ENCODE measurements at regions not wholly inside any gene's neighbourhood (a gene's known extent, or its start where the extent isn't known, plus 50 kb on each side); places are given as distances from the start of the nearest gene placed in this dataset.

DNA sequence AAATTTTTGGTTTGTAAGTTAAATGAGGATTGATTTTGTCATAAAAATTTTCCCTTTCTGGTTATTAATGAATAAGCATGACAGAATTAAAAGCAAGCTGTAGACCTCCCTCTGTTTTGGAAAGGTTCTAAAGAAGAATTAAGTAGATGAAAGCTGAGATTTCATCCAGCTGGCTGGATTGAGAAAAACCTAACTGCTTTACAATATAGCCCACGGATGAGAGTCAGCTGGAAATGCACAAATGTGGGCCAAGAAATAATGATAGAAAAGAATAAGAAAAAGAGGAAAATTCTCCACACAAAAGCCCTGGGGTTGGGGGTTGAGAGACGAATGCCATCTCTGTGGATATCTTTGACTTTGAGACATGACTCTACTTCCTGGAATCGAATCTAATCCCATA is 631.6 kb downstream of the HDGFL1 start:
- TF ChIP-seq, protein P1, sequence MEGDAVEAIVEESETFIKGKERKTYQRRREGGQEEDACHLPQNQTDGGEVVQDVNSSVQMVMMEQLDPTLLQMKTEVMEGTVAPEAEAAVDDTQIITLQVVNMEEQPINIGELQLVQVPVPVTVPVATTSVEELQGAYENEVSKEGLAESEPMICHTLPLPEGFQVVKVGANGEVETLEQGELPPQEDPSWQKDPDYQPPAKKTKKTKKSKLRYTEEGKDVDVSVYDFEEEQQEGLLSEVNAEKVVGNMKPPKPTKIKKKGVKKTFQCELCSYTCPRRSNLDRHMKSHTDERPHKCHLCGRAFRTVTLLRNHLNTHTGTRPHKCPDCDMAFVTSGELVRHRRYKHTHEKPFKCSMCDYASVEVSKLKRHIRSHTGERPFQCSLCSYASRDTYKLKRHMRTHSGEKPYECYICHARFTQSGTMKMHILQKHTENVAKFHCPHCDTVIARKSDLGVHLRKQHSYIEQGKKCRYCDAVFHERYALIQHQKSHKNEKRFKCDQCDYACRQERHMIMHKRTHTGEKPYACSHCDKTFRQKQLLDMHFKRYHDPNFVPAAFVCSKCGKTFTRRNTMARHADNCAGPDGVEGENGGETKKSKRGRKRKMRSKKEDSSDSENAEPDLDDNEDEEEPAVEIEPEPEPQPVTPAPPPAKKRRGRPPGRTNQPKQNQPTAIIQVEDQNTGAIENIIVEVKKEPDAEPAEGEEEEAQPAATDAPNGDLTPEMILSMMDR (IDR thresholded peaks at IDR 0.05), result no peak
- TF ChIP-seq POLR2A (IDR thresholded peaks at IDR 0.05), result no peak
- no peaks in the 10 kb centered on the region for H3K36me3 ChIP-seq (replicated peaks in 1 of 2; ENCODE audit: insufficient read depth in 1 of 2, low read depth in 2 of 2)
- DNase-seq, result no peak
- 55 to 56% methylated on average over 3 of the region's 3 CpGs for WGBS, 2 donors
- H3K9me3 ChIP-seq, result no peaks in the 10 kb centered on the region
- H3K4me3 ChIP-seq, result no peak overlapping the region
- H3K27ac ChIP-seq, result no peak overlapping the region
- no peaks in the 10 kb centered on the region for H3K27me3 ChIP-seq
- ATAC-seq, result no peak
- no peaks in the 10 kb centered on the region for H3K4me1 ChIP-seq
- intact Hi-C loops (cut with DNase I), result no loop called here

DNA sequence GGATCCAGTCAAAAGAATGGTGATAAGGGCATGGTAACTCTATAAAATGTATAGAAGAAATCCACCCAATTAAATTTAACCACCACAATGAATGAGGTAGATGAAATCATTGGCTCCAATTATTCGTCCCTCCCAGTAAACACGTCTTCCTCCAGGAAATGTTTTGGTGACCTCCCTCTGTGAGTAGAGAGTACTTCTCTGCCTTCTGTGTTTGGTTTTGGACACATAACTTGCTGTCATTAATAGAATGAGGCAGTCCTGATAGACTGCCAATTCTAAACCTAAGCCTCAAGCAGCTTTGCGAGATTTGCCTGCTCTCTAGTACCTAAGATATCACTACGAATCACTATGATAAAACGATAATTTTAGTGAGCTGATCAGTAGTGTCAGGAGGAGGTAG is 632.8 kb downstream of the HDGFL1 start:
- Histone ChIP-seq H3K9me3 (no peaks in the 10 kb centered on the region), H3K4me1 (no peaks in the 10 kb centered on the region), H3K27me3 (no peaks in the 10 kb centered on the region), H3K27ac (no peak overlapping the region), H3K4me3 (no peak overlapping the region), H3K36me3 (replicated peaks in 1 of 2; ENCODE audit: insufficient read depth in 1 of 2, low read depth in 2 of 2) (no peaks in the 10 kb centered on the region)
- 47 to 61% methylated on average over 5 of the region's 5 CpGs for WGBS, 2 donors
- no peak for DNase-seq
- TF ChIP-seq POLR2A (IDR thresholded peaks at IDR 0.05), result no peak
- TF ChIP-seq, protein P1 (IDR thresholded peaks at IDR 0.05), result no peak
- intact Hi-C loops (cut with DNase I), result no loop called here
- no peak for ATAC-seq

DNA sequence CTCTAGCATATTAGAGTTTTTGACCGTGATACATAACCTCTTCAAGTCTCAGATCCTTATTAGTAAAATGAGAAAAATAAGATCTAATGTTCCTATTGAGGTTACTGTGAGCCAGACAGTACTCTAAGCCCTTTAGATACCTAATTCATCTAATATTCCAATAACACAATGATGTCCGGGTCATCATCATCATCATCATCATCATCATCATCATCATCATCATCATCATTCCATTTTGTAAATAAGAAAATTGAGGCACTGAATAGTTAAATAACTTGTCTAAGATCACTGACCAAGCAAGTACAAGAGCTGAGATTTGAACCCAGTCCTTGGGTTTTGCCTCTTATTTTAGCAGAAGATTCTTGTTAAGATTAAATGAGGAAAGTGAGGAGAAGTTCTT is 643.0 kb downstream of the HDGFL1 start:
- no peak overlapping the region for H3K27ac ChIP-seq
- WGBS, 2 donors, result 29 to 31% methylated on average over 2 of the region's 2 CpGs
- no peak overlapping the region for H3K4me3 ChIP-seq
- H3K4me1 ChIP-seq, result no peaks in the 10 kb centered on the region
- intact Hi-C loops (cut with DNase I), result no loop called here
- no peaks in the 10 kb centered on the region for H3K9me3 ChIP-seq
- DNase-seq (no peak), ATAC-seq (no peak)
- no peaks in the 10 kb centered on the region for H3K36me3 ChIP-seq (replicated peaks in 1 of 2; ENCODE audit: insufficient read depth in 1 of 2, low read depth in 2 of 2)
- TF ChIP-seq, protein P1 (IDR thresholded peaks at IDR 0.05), result no peak
- no peak for TF ChIP-seq POLR2A (IDR thresholded peaks at IDR 0.05)
- H3K27me3 ChIP-seq, result no peaks in the 10 kb centered on the region

DNA sequence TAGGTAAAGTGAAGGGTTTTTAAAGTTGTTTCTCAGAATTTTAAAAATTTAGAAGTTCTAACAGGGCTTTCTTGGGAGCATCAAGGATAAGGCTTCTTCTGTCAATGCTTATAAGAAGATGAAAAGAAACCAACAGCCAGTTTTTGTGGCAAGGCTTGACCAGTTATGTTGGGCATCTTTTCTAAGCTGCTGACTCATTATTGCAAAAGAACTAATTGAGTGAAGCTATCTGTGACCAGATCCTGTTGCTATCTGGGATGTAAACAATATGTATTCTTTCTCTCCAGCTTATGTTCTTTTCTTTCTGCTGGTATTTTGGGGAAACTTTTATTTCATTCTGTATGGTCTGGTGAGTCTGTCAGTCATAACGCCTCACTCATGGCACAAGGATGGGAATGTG is 643.8 kb downstream of the HDGFL1 start:
- no peaks in the 10 kb centered on the region for H3K4me1 ChIP-seq
- no peak for TF ChIP-seq POLR2A (IDR thresholded peaks at IDR 0.05)
- TF ChIP-seq, protein P1 (IDR thresholded peaks at IDR 0.05), result no peak
- H3K27me3 ChIP-seq, result no peaks in the 10 kb centered on the region
- DNase-seq (no peak), ATAC-seq (no peak)
- H3K9me3 ChIP-seq, result no peaks in the 10 kb centered on the region
- H3K4me3 ChIP-seq, result no peak overlapping the region
- H3K36me3 ChIP-seq (replicated peaks in 1 of 2; ENCODE audit: insufficient read depth in 1 of 2, low read depth in 2 of 2), result no peaks in the 10 kb centered on the region
- no peak overlapping the region for H3K27ac ChIP-seq
- intact Hi-C loops (cut with DNase I), result no loop called here
- WGBS, 2 donors, result 27 to 42% methylated on average over 1 of the region's 1 CpG

DNA sequence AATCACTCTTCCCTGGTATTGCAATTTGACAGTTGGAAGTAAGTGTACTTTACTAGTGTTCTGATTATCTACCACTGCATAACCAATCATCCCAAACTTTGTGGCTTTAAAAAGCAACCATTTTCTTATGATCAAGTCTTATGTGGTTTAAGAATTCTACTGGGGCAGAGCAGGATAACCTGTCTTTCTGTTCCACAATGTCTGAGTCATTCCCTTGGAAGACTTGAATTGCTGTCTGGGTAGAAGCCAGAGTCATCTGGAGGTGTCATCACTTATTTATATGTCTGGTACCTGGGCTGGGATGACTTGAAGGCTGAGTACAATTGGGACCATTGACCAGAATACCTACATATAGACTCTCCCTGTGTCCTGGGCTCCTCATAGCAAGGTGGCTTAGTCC is 644.3 kb downstream of the HDGFL1 start:
- ATAC-seq (no peak), DNase-seq (no peak)
- no peak for TF ChIP-seq POLR2A (IDR thresholded peaks at IDR 0.05)
- TF ChIP-seq, protein P1 (IDR thresholded peaks at IDR 0.05), result no peak
- no peaks in the 10 kb centered on the region for H3K9me3 ChIP-seq
- H3K27me3 ChIP-seq, result no peaks in the 10 kb centered on the region
- no peaks in the 10 kb centered on the region for H3K4me1 ChIP-seq
- no peaks in the 10 kb centered on the region for H3K36me3 ChIP-seq (replicated peaks in 1 of 2; ENCODE audit: insufficient read depth in 1 of 2, low read depth in 2 of 2)
- no peak overlapping the region for H3K27ac ChIP-seq
- H3K4me3 ChIP-seq, result no peak overlapping the region
- intact Hi-C loops (cut with DNase I), result no loop called here
